GM21360 (cell line): ENCODE measurements at regions not wholly inside any gene's neighbourhood (a gene's known extent, or its start where the extent isn't known, plus 50 kb on each side); places are given as distances from the start of the nearest gene placed in this dataset.

ENCODE experiments used
- ATAC-seq: cut with Tn5 transposase; IDR thresholded peaks from one replicate; pipeline ENCODE4 v1.9.1; 2021; ENCODE audit warnings: mild to moderate bottlenecking, moderate library complexity; ENCODE audit not compliant: unreplicated experiment

GRCh38 chr6:15849395-15849794 is 186.6 kb upstream of the DTNBP1 start:
- no peak for ATAC-seq

- no peak for ATAC-seq
These were observed 182.7 kb upstream of the DTNBP1 start for GRCh38 chr6:15845492-15845891.

DNA sequence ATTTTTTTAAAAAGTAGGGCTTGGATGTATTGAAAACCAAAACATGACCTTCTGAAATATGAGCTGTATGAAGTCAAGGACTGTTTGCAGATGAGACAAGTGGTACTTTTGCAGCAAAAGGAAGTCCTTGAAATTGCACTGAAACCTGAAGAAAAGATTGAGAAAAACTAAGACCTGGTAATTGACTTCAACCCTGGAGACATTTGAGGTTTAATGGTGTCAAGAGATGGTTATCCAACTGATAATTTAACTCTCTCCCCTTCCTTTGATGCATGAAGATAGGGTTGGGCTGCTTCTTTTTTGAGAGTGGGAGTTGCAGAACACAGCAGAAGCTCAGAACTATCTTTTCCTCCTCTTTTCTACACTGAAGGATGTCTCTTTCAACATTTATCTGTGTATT is 180.9 kb upstream of the DTNBP1 start:
- no peak for ATAC-seq

DNA sequence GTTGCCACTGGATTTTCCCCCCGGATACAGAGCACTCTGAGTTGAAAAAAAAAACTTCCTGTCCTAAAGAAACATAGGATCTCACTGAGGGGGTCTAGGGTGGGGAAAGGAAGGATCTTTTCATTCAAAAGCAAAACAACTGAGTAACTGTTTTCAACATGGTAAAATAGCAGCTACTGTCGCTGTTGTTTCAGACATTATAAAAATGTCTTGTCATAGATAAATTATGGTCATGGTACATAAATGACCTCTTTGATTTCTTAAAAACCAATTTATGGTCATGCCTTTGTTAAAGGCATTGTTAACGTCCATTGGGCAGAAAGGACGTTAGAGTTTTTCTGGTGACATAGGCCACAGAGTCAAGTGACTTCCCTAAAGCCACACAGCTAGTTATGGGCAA is 180.4 kb upstream of the DTNBP1 start:
- ATAC-seq, result no peak

GRCh38 chr6:15842727-15843117 is 179.9 kb upstream of the DTNBP1 start:
- no peak for ATAC-seq

DNA sequence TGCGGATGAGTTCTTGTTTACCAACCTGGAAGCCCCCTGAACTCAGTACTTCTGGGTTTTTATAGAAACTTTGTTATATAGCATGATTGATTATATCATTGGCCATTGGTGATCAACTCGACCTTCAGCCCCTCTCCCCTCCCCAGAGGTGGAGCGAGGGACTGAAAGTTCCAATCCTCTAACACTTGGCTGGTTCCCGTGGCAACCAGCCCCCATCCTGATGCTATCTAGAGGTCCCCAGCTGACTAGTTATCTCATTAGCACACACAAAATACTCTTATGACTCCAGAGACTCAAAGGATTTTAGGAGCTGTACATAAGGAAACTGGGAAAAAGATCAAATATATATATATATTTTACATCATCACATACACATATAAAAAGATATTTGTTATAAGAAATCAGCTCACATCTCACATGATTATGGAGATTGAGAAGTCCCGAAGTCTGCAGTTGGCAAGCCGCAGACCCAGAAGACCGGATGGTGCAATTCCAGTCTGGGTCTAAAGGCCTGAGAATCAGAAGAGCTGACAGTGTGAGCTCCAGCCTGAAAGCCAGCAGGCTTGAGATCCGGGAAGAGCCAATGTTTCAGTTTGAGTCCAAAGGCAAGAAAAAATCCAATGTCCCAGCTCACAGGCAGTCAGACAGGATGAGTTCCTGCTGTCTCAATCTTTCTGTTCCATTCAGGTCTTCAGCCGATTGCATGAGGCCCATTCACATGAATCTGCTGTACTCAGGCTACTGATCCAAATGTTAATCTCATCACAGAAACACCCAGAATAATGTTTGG is 179.3 kb upstream of the DTNBP1 start:
- no peak for ATAC-seq

DNA sequence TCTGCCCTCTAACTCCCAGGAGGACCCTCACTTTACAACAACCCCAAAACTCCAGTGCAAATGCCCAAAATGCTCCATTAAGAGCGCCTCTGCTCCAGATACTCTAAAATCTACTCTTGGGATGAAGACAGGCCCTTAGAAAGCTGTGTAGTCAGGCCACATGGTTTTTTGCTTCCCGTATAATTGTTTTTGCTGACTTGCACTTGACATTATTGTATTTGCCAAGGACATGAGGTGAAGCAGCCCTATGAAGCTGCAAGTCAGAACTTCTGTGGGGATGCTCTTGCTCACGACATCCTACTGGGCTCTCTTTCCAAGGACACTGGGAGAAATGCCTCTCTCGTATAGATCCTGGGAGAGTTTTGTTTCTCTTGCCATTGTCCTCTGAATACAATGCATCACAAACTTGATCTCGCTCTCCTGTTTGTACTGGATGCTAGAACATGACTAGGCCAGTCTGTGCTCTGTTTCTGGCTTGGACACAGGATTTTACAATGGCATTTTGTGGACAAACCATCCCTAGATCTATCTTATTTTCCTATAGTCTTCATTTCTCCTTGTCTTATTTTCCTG is 177.2 kb upstream of the DTNBP1 start:
- ATAC-seq, result no peak

DNA sequence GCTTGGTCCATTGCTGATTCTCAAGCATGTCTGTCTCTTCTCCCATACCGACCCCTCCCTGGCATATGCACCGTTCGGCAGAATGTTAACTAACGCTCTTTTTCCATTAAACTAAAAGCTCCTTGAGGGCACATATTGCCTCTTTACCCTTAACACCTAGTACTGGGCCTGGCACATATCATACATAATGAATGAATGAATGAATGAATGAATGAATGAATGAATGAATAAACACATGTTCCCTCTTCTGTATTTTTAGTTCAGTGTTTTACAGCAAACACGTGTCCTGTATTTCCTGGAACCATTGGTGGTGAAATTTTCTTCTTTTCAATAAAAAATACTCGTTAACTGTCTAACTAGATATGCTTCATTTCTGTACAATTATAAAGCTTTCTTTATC is 174.4 kb upstream of the DTNBP1 start:
- ATAC-seq, result no peak

DNA sequence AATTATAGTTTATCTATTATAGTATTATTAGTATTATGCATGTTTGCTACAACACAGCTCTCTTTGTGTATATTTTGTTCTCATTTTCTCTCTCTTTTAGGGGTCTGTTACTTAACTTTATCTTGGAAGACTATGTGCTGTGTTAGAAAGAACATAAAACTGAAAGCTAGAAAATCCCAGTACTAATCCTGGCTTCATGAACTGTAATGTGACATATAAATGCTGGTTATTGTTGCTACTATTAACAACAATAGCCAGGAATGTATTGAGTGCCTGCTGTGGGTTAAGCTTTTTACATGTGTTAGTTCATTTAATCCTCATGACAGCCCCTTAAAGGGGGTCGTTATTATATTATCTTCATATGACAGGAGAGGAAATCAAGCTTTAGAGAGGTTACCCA is 170.0 kb upstream of the DTNBP1 start:
- no peak for ATAC-seq

- ATAC-seq, result no peak
These were observed 166.3 kb upstream of the DTNBP1 start for GRCh38 chr6:15829156-15829555.

DNA sequence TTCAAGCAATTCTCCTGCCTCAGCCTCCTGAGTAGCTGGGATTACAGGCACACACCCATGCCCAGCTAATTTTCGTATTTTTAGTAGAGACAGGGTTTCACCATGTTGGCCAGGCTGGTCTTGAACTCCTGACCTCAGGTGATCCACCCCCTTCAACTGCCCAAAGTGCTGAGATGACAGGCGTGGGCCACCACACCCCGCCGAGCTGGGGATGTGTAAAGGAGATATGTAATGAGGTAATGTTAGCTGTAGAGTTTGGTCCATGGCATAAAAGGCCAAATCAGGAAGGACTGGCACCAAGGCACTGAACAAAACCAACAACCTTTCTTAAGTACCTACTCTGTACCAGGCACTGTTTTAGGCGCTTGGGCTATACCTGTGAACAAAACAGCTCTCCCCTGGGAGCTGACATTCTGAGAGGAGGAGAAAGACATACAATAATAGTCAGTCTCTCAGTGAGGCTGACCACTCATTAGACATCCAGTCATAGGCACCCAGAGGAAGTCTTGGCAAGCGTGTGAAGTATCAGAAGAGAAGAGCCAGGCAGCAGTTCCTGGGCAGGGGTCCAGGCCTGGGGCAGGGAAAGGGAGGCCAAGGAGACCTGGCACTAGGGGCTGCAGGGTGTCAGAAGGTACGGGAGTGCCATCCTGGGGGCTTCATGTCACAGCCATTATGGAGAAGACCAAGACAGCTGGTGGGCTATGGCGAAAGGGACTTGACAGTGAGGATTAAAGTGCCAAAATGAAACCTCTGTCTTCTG is 164.8 kb upstream of the DTNBP1 start:
- ATAC-seq, result no peak

- ATAC-seq, result no peak
These were observed 164.0 kb upstream of the DTNBP1 start for GRCh38 chr6:15826814-15827318.

DNA sequence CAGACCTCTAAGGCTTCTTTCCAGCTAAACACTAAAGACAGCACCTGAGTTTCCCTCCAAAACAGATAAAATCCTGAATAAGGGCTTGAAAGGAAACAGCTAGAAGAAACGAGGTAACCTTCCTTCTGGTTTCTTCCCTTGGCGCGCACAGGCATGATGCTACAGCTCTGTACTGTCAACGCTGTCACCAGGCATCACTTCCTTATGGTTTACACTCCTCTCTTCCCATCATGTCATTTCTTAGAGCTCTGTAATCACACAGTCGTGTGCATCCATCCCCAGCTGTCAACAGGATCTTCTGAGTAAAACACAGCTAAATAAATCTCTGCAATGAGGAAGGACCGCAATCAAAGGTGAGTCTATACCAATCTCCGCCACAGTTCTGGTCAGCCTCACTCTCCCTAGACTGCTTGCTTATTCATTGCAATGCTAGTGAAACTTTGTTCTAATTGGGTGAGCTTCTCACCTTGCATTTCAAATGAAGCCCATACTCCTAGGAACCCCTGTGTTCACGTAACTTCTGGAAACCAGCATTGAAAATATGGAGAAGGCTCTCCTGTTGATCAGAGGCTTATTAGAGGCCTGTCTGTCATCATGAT is 162.6 kb upstream of the DTNBP1 start:
- ATAC-seq, result no peak

GRCh38 chr6:15824811-15825210 is 162.0 kb upstream of the DTNBP1 start:
- no peak for ATAC-seq

- no peak for ATAC-seq
These were observed 161.1 kb upstream of the DTNBP1 start for GRCh38 chr6:15823838-15824414.

DNA sequence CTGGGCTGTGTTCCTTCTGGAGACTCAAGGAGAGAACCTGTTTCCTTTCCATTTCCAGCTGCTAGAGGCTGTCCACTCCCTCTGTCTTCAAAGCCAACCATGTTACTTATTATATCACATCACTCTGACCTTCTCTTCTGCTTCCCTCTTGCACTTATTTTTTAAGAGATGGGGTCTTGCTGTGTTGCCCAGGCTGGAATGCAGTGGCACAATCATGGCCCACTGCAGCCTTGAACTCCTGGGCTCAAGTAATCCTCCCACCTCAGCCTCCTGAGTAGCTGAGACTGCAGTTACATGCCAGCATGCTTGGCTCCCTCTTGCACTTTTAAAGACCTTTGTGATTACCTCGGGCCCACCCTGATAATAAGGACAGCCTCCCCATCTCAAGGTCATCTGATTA is 160.0 kb upstream of the DTNBP1 start:
- no peak for ATAC-seq

DNA sequence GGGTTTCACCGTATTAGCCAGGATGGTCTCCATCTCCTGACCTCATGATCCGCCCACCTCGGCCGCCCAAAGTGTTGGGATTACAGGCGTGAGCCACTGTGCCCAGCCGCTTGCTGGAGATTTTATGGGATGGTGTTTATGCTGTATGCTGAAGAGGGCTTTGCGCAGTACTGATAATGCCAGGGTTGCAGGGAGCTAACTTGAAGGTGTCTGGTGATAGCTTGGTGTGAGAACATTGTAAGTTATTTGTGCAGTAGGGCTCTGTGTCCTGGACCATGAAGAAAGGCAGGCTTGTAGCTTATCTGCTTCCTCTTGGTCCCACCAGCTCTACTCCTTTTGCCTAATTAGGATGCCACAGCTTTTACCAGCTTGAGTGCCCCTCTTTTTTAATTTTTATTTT is 157.0 kb upstream of the DTNBP1 start:
- no peak for ATAC-seq

DNA sequence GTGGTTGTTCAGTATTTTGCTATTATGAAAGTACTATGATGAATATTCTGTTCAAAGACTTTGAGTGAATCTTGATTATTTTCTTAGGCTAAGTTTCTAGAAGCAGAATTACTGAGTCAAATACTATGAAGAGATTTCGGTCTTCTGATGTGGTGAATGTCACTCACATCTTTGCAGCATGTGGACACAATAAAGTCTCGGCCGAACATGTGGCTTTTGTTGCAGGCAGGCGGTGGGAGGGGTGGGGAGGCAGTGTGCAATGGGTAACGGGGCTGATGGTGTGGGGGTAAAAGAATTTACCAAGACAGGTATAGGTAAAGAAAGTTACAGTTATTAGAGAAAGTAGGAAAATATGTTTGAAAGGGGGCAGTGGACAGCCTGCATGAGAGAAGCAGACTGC is 156.4 kb upstream of the DTNBP1 start:
- no peak for ATAC-seq

DNA sequence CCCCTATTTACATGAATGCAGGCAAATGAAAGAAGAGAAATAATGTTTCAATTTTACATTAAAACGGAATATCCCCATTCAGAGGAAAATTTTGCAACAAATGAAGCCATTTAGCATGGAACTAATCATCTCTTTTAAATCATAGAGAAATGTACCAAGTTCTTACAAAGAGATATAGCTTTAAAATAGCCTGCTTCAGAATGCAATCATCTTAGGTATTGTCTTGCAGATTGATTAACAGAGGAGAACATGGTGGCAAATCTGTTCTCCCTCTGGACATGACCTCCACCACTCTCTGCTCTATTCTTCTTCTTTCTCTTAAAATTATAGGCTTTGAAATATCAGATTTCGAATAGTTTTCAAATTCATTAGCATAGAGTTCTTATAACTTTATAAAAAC is 155.7 kb upstream of the DTNBP1 start:
- ATAC-seq, result no peak

DNA sequence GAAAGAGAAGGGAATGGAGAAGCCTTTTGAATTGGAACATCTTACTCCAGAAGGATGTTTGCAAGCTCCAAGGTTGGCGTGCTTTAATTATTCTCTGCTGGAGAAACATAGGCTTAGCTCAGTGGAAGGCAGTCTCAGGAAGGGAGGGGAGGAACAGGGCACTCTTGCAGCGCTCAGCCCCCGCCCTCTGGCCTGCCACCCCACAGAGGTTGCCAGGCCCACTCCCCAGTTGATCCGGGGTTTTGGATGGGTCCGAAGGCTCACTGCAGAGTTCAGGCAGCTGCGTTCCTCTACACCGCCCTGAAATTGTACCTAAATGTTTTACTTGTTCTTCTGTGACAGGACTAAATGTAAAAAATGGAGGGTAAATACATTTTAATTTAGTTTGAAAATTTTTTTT is 155.2 kb upstream of the DTNBP1 start:
- no peak for ATAC-seq

- no peak for ATAC-seq
These were observed 154.3 kb upstream of the DTNBP1 start for GRCh38 chr6:15817100-15817499.
